HG03442 (cell line): ENCODE measurements at regions not wholly inside any gene's neighbourhood (a gene's known extent, or its start where the extent isn't known, plus 50 kb on each side); places are given as distances from the start of the nearest gene placed in this dataset.
"Not testable (repeated sequence)": the region's sequence is repeated elsewhere in the genome, so short reads cannot be mapped to it uniquely, and the experiment has no call there.

Source experiments
- ATAC-seq: cut with Tn5 transposase; IDR thresholded peaks from one replicate; pipeline ENCODE4 v1.9.1; 2021; ENCODE audit warnings: mild to moderate bottlenecking, moderate library complexity; ENCODE audit not compliant: unreplicated experiment

GRCh38 chr7:119908948-119909347 lies 364.0 kb upstream of the KCND2 start:
- ATAC-seq: no peak

GRCh38 chr7:119914119-119914518 lies 358.9 kb upstream of the KCND2 start:
- not testable (repeated sequence) for ATAC-seq

- no peak for ATAC-seq
These were observed 356.5 kb upstream of the KCND2 start for GRCh38 chr7:119916501-119916900.

GRCh38 chr7:119918185-119918584 lies 354.8 kb upstream of the KCND2 start:
- no peak for ATAC-seq

GRCh38 chr7:119919986-119920385 lies 353.0 kb upstream of the KCND2 start:
- ATAC-seq: no peak

GRCh38 chr7:119925581-119926289 lies 347.2 kb upstream of the KCND2 start:
- ATAC-seq: no peak

- ATAC-seq: no peak
These were observed 343.1 kb upstream of the KCND2 start for GRCh38 chr7:119929891-119930290.

- no peak for ATAC-seq
These were observed 341.6 kb upstream of the KCND2 start for GRCh38 chr7:119931230-119931824.

- ATAC-seq: peak; percentile 57
These were observed 337.5 kb upstream of the KCND2 start for GRCh38 chr7:119935418-119936025.

- ATAC-seq: no peak
These were observed 336.1 kb upstream of the KCND2 start for GRCh38 chr7:119936836-119937235.

GRCh38 chr7:119937745-119938144 lies 335.2 kb upstream of the KCND2 start:
- no peak for ATAC-seq

GRCh38 chr7:119943942-119944600 lies 328.9 kb upstream of the KCND2 start:
- no peak for ATAC-seq

- no peak for ATAC-seq
These were observed 328.4 kb upstream of the KCND2 start for GRCh38 chr7:119944601-119944972.

GRCh38 chr7:119945822-119946221 lies 327.2 kb upstream of the KCND2 start:
- no peak for ATAC-seq

GRCh38 chr7:119949053-119949452 lies 323.9 kb upstream of the KCND2 start:
- no peak for ATAC-seq

GRCh38 chr7:119950390-119951041 lies 322.5 kb upstream of the KCND2 start:
- not testable (repeated sequence) for ATAC-seq

GRCh38 chr7:119951614-119952013 lies 321.4 kb upstream of the KCND2 start:
- ATAC-seq: not testable (repeated sequence)

- ATAC-seq: no peak
These were observed 315.6 kb upstream of the KCND2 start for GRCh38 chr7:119957335-119957734.

- no peak for ATAC-seq
These were observed 313.2 kb upstream of the KCND2 start for GRCh38 chr7:119959811-119960210.

- ATAC-seq: no peak
These were observed 309.3 kb upstream of the KCND2 start for GRCh38 chr7:119963654-119964053.

GRCh38 chr7:119964065-119964464 lies 308.9 kb upstream of the KCND2 start:
- no peak for ATAC-seq
